ENCODE measurements at regions not wholly inside any gene's neighbourhood (a gene's known extent, or its start where the extent isn't known, plus 50 kb on each side); places are given as distances from the start of the nearest gene placed in this dataset.
"Not testable (repeated sequence)": the region's sequence is repeated elsewhere in the genome, so short reads cannot be mapped to it uniquely, and the experiment has no call there.

DNA sequence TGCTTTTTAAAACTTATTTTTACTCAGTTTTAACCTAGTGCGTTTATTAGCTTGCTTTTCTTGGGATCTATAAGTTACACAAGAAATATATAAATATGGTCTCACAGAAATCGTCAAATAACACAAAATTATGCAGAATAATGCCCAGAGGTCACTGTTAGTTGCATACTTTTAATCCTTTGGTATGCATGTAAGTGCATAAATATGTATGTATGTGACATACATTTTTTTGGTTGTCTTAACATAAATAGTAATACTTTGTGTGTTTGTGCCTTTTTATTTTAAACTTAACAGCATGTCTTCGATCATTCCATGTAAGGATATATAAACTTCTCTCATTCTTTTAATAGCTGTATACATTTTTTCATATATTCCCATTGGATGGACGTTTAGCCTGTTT is 459.6 kb downstream of the PCNX1 start:
- no peak for DNase-seq

DNA sequence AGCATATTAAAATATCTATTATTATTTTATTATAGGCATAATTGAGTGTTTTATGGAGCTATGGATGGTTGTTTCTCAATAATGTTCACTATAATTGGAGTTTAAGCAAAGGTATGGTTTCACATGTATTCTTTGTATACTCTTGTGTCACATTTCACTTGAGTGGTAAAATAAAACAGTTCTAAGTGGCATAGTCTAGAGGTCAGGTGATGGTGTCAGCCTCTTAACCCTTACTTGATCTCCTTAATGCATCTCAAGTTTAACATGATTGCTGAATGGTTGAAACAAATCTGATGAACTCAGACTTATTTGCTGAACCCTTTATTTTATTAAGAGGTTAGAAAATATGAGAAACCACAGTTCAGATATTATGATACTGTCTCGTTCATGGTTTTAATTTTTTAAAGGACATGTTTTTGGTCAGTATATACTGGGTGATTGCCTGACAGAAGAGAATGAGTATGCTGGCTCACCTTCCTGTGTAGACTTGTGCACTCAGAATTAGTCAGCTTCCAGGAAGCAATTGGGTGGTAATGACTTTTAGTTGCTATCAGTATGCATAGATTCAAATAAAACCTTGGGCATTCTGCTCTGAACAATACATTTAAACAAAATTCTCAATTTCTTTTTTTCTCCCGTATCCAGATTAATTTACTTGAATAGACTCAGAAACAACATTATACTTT is 464.6 kb downstream of the PCNX1 start:
- DNase-seq, result no peak

DNA sequence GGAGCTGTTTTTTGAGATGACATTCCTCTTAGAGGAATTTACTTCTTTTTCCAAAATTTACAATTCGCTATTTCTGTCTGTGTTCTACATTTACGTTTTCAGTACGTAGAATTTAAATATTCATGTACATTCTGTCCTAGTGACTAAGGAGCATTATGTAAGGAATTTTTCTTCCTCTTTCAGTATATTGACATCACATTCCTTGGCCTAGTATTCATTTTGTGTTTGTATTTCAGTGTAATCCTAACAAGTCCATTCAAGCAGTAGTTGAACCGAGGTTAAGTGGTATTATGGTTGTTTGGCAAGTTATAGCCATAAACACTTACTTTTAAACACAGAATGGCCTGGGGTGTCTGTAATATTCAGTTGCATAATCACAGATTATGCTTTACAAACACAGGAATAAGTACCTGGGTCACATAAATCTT is 465.2 kb downstream of the PCNX1 start:
- DNase-seq, result peak; percentile 14

DNA sequence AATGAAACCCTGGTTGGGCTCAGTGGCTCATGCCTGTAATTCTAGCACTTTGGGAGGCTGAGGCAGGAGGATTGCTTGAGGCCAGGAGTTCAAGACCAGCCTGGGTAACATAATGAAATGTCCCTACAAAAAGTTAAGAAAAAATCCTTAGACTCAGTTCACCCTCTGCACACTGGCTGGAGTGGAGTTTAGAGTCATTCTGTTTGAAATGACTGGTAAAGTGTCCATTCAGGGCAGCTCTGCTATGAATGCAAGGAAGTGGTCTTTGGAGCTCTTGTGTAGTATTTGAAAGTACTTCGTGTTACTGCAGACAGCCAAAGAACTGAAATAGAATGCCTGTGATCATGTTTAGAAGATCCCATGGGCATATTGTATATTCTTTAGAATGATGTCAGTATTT is 466.5 kb downstream of the PCNX1 start:
- no peak for DNase-seq

DNA sequence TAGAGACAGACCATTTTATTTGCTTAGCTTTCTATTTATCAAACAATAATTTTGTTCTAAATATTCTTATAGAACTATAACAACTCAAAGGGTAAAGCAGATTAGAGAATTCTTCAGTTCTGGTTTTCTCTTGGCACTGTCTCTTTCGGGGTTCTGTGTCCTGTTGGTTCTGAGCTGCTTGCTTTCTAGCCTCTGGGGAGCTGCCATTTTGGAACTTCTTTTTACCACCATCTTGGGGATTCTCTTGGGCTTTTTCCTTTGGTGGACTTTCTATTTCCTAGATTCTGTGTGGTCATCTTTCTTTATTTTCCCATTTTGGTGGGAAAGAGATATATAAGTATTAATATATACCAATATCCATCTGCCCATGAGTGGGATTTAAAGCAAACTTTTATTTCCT is 467.7 kb downstream of the PCNX1 start:
- no peak for DNase-seq

DNA sequence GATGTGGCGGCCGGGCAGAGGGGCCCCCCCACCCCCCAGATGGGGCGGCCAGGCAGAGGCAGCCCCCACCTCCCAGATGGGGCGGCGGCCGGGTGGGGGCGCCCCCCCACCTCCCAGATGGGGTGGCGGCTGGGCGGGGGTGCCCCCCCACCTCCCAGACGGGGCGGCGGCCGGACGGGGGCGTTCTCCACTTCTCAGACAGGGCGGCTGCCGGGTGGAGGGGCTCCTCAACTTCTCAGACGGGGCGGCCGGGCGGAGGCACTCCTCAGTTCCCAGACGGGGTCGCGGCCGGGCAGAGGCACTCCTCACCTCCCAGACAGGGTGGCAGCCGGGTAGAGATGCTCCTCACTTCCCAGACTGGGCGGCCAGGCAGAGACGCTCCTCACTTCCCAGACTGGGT is 469.8 kb downstream of the PCNX1 start:
- no peak for DNase-seq

DNA sequence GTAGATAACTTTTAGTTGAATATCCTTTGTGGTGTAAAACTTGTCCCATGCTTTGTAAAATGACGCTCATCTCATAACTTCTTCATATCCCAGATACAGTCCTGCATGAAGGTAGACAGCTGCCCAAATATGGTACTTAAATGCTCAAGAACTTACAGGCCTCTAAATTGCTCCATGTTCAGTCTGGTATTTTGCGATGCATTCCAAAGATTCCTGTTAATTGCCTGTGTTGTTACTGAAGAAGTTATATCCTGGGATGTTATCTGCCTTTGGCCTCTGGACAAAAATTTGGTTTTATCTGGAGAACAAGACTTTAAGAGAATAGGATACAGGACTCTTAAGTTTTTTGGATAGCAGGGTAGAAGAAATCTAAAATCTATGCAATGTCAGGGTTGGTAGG is 473.0 kb downstream of the PCNX1 start:
- DNase-seq, result no peak

DNA sequence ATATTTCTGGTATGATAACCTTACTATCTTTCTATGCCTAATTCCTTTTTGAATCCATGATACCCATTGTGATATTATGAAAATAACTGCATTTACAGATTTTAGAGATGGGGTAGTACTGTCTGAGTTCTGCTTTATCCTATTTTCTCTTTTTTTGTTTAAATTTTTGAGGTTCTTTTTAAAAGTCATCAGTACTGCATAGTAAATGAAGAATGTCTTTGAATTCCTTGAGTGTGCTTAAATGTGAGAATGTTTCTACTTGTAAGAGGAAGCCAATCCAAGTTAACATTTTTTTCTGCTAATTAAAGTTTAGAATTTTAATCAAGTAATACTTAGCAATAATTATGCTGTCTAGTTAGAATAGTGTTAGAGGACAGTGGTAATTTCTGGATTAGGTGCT is 474.6 kb downstream of the PCNX1 start:
- DNase-seq, result no peak

DNA sequence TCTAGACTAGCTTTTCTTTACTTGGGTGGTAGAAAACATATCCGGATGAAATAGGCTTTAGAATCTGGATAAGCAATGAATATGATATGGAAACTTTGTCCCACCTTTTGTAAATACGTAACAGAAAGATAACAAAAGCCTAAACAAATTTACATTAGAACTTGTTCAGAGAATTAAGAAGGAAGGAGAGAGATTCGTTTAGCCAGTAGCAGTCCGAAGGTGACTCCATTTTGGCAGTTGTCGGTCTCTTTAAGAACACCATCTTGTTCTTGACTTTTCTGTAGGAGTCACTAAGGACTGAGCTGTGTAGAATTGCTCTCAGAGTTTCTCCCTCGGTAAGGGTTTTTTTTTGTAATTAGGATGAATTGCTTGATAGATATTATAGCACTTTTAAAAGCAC is 475.1 kb downstream of the PCNX1 start:
- DNase-seq, result no peak

DNA sequence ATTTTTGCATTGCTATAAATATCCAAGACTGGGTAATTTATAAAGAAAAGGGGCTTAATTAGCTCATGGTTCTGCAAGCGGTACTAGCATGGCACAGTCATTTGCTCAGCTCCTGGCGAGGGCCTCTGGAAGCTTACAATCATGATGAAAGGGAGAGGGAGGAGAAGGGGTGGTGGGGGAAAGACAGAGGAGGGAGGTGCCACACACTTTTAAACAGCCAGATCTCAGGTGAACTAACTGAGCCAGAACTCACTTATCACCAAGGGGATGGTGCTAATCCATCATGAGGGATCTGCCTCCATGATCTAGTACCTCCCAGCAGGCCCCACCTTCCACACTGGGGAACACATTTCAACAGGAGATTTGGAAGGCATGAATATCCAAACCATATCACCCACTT is 476.3 kb downstream of the PCNX1 start:
- DNase-seq, result no peak

DNA sequence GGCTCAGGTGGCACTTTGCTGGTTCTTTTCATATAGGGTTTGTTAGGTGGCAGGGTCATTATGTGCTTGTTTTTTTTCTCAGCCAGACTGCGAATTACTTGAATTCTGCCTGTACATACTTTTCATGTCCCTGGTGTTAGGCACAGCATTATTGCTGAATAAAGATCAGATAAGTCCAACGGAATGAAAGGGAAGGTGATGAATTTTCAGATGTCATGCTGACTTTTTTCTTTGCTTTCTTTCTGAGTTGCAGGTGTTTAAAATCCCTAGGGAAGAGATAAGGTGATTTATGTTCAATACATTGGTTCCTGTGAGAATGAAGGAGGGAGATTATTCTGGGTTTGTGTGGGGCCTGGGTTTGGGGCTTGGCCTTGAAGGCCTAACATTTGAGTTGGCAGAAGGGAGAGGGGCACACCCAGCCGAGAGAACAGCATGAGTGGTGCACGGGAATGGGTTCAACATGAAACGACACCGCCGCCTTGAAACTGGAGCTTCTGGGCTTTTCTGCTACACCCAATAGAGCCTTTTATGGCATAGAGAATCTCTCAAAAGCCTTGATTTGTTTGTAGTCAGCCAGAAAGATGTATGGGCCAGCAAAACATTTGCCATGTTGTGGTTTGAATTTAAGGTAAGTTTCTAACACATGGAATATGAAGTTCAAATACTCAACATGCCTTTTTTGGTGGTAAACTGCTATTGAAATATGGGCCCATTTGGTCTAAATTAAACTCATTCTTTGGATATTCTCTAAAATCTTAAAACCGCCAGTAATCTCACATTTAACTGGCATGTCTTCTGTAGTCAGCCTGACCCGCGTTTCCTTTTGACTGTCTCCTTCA is 477.0 kb downstream of the PCNX1 start:
- DNase-seq, result no peak

DNA sequence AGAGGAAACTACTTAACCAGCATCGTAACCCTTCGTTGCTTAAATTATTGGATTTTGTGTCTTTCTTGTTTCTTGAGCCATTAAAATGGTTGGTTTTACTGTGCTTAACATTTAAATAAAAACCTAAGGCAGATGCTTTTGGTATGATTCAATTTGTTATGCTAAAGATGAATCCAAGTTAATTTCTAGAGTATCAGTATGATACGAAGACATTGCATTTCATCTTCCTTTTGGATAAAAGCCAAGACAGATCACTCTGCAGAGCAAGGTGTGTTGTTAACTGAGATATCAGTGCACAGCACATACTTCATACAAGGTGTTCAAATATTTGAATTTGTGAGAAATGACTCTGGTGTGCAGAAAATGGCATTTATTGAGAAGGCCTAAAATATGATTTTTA is 480.5 kb downstream of the PCNX1 start:
- DNase-seq, result no peak

DNA sequence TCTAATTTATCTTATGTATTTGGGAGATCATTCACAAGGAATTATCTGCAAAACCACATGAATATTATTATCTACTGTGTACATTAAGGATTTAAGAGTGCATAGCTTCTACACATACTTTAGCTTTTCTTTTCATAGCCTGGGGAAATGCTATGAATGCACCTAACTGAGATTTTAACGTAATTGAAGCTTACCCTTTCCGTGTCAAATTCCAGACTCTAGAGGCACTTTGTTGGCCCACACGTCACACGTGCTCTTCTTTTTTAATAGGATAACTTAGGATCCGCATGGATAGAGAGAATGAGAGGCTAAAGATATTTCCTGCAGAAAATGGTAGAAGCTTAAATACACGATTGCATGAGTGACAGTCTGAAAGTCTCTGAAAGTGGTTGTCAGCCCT is 481.1 kb downstream of the PCNX1 start:
- DNase-seq, result no peak

DNA sequence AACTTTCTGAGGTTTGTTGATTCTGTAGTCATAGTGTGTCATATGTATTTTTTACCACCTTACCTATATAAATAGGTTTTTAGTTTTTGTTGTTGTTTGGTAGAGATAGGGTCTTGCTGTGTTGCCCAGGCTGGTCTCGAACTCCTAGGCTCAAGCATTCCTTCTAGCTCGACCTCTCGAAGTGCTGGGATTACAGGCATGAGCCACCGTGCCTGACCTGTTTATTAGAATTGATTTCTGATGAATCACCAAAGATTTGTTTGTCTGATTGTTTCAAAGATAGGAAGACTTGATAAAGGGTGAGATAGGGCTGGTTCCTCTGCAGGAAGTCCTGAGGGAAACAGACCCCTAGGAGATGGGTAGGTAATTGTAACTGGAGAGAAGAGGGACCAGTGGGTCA is 481.6 kb downstream of the PCNX1 start:
- no peak for DNase-seq

DNA sequence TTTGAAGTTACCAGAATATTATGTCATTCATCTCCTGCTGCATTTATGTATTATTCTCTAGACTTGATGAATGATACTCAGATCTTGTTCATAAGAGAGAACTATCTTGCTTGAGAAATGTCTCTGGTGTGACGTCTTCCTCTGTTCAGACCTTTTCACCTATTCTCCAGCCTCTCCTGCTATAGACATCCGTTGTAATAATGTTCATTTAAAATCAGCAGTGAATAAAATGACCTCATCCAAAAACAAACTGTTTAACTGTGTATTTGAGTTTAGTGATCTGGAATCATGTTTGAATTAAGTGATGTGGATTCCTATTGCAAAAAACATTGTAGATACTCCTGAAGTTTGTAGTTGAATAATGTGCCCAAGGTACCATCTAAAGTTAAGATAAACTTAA is 487.1 kb downstream of the PCNX1 start:
- no peak for DNase-seq

DNA sequence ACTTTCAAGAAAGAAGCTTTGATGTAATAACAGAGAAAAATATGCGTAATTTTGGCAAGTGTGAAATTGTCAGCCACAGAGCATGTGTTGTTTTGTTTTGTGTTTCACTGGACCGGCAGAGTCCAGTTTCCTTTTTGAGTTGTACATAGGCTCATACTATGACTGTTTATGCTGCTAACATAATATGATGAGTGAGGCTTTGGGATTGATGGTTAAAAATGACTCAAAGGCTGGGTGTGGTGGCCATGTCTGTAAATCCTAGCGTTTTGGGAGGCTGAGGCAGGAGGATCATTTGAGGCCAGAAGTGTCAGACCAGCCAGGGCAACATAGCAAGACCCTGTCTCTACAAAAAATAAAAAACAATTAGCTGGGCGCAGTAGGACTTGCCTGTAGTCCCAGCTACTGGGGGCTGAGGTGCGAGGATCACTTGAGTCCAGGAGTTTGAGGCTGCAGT is 487.9 kb downstream of the PCNX1 start:
- DNase-seq, result no peak

DNA sequence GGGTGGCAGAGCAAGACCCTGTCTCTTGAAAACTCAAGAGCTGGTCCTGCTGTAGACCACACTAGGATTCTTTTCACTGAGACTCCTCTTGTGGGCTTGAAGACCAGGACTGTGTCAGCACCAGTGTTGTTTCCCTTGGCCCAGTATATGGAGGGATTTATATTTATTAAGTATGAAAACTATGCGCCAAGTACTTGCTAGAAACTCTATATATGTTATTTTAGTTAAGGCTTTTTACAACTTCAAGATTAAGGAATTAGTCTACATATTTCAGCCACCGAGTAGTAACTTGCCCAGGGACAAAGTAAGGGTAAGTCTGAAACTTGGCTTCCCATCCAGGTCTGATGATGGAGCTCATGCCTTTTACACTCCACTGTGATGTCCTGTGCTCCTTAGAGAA is 488.4 kb downstream of the PCNX1 start:
- DNase-seq, result no peak

DNA sequence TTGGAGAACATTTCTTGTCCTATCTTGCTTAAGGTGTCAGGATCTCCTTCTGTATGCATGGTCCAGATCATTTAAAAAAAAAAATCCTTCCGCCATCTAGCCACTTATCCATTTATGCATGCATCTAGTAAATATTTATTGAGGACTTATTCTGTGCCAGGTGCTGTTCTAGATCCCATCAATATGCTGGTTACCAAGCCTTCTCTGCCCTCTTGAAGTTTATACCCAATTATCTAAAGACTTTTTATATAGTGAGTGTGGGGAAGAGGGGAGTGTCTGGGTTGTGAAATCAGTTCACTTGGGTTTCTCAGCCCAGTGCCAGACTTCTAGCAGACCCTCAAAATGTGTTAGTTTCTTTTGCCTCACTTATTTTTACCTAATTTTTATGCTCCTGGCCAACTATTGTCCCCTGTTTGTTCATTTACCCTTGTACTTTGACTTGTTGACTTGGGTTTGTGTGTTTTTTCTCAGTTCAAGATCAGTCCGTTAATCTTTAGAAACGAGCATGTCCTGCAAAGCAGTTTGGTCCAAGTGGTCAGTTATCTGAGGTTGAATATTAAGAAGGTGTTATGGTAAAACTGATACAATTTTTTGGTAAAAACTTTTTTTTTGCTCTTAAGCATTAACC is 488.9 kb downstream of the PCNX1 start:
- DNase-seq, result no peak

DNA sequence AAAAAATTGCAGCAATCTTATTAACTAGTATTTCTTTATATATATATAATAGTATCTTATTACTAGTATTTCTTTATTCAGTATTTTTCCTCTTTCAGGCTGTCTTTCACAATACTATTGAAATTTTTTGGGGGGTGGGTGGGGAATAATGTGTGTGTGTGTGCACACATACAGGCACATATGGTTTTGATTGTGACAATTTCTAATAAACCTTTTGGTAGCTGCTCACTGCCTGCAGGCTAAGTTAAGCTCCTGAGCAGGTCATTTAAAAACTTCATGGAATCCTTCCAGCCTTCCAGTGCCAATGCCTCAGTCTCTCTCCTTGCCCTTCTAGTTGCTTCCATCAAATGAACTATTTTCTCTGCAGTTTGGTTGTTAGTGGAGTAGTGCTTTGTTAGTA is 490.1 kb downstream of the PCNX1 start:
- DNase-seq, result no peak

DNA sequence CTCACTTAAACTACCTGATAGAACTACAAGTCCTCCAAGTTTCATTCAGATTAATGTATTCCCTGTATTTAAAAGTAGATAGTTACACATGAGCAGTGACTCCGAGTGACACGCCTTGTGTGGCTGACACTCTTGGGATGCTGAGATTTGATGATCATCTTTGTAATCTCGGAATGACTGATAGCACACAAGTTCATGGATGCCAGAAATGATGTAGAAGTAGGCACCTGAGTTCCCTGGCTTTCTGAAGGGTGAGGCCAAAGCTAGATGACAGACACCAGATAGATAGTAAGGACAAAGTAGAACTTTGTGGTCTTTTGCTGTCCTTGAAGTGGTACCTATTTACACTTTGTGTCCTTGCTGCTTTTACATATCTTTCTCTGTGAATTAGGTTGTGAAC is 491.2 kb downstream of the PCNX1 start:
- DNase-seq, result no peak

DNA sequence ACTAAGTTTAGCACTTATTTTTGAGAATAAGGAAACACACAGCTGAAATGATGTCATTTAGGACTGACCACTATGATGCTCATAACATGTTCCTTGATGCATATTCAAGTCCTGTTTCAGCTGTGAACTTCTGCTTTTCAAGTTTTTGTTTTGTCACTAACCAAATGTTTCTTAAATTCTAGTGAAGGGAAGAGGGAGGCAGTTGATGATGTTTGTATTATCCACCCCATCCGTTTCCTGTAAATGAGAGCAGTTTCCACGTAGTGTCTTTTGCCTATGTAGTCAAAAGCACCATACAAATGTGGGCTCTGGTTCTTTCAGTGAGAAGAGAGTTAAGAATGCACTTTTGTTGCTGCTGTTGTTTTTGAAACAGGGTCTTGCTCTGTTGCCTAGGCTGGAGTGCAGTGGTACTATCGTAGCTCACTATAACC is 491.8 kb downstream of the PCNX1 start:
- DNase-seq, result no peak

DNA sequence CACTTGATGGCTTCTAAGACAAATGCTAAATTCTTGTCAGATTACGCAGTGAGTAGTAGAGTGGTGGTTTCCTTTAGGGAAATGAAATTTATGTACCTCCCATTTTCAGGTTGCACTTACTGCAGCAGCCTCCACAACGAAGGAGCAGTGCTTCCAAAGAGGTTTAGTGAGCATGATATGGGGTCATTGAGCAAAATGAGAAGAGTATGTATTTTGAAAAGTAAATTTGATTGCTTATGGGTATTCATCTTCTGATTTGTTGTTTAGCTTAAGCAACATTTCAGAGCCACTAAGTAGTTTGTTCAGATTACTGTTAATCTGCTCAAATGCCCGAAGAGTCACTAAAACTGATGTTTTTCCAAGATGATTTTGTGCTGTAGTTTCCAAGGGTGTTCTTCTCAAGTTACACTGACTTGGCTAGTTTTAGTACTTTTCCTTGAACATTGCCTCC is 493.6 kb downstream of the PCNX1 start:
- DNase-seq, result no peak

DNA sequence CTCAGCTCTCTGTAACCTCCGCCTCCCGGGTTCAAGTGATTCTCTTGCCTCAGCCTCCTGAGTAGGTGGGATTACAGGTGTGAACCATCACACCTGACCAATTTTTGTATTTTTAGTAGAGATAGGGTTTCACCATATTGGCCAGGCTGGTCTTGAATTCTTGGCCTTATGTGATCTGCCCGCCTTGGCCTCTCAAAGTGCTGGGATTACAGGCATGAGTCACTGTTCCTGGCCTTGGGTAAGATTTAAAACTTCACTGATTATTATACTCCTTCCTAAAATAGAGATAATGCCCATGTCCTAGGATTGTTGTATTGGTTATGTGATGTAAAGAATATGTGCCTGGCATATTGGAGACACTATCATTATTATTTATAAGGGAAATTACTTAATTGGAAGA is 495.2 kb downstream of the PCNX1 start:
- not testable (repeated sequence) for DNase-seq

DNA sequence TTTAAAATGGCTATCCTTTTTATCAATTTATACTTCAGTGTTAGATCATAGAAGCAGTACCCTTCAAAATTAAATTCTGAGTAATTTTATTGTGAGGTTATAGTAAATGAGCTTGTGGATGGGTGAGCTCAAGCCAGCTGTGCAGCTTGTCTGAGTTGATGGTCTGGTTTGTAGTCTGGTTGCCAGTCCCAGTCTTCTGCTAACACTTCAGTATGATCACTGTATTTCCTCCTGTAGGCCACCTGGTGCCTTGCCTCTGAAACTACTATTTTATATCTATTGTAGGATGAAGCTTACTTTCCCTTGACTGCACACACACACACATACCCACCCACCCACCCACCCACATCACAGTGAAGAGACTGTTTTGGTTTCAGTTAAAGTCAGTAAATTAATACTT is 496.4 kb downstream of the PCNX1 start:
- no peak for DNase-seq
